AG04449 (cell line): ENCODE measurements at regions not wholly inside any gene's neighbourhood (a gene's known extent, or its start where the extent isn't known, plus 50 kb on each side); places are given as distances from the start of the nearest gene placed in this dataset.

Experiments used
- CTCF ChIA-PET: fragments of 350-600 bp; formaldehyde crosslinking; extraction: SDS; loops from one replicate; lab custom pipeline; 2021; ENCODE audit warnings: antibody characterized with exemption; lab: Yijun Ruan, JAX
- POLR2A ChIA-PET: fragments of 400-600, 350-600 bp; formaldehyde crosslinking; extraction: SDS; loops from one replicate; lab custom pipeline; 2020; ENCODE audit warnings: antibody characterized with exemption, inconsistent platforms; lab: Yijun Ruan, JAX
- DNase-seq: peaks from one replicate; pipeline ENCODE4 v3.0.0-alpha.2; 2010; ENCODE audit warnings: low read depth, low spot score
- H3K4me3 ChIP-seq: 2 replicates; pipeline ENCODE4 v1.5.1; 2011; ENCODE audit warnings: low read depth, mild to moderate bottlenecking, control low read depth, low read length
- CTCF ChIP-seq: IDR thresholded peaks from one replicate; pipeline ENCODE4 v1.5.1; 2011; ENCODE audit warnings: mild to moderate bottlenecking, moderate library complexity, low read length, control low read depth, inconsistent platforms; ENCODE audit not compliant: insufficient read depth; ENCODE audit errors: missing control alignments

GRCh38 chr3:21059404-21059803 lies 691.6 kb downstream of the ZNF385D start:
- H3K4me3 ChIP-seq: no peak overlapping the region
- DNase-seq: no peak
- ChIA-PET CTCF (no interaction called here), POLR2A (no interaction called here)
- TF ChIP-seq CTCF: no peak

GRCh38 chr3:21056293-21056692 lies 694.7 kb downstream of the ZNF385D start:
- no peak for TF ChIP-seq CTCF
- CTCF ChIA-PET: no interaction called here
- POLR2A ChIA-PET: no interaction called here
- no peak overlapping the region for H3K4me3 ChIP-seq
- DNase-seq: no peak

- ChIA-PET CTCF (no interaction called here), POLR2A (no interaction called here)
- no peak for DNase-seq
- no peak overlapping the region for H3K4me3 ChIP-seq
- TF ChIP-seq CTCF: no peak
Observed at GRCh38 chr3:21055015-21055414, 696.0 kb downstream of the ZNF385D start.

- TF ChIP-seq CTCF: no peak
- no peak overlapping the region for H3K4me3 ChIP-seq
- ChIA-PET CTCF (no interaction called here), POLR2A (no interaction called here)
- no peak for DNase-seq
Observed at GRCh38 chr3:21054064-21054463, 696.9 kb downstream of the ZNF385D start.

GRCh38 chr3:21049334-21050062 lies 701.5 kb downstream of the ZNF385D start:
- H3K4me3 ChIP-seq: no peak overlapping the region
- CTCF ChIA-PET: no interaction called here
- POLR2A ChIA-PET: no interaction called here
- DNase-seq: no peak
- TF ChIP-seq CTCF: no peak

GRCh38 chr3:21043139-21043538 lies 707.9 kb downstream of the ZNF385D start:
- CTCF ChIA-PET: no interaction called here
- no peak overlapping the region for H3K4me3 ChIP-seq
- DNase-seq: no peak
- POLR2A ChIA-PET: no interaction called here
- no peak for TF ChIP-seq CTCF
